ENCODE measurements at regions not wholly inside any gene's neighbourhood (a gene's known extent, or its start where the extent isn't known, plus 50 kb on each side); places are given as distances from the start of the nearest gene placed in this dataset.
A peak's percentile ranks its signal among the peaks of the same experiment; 100 is the strongest.

DNA sequence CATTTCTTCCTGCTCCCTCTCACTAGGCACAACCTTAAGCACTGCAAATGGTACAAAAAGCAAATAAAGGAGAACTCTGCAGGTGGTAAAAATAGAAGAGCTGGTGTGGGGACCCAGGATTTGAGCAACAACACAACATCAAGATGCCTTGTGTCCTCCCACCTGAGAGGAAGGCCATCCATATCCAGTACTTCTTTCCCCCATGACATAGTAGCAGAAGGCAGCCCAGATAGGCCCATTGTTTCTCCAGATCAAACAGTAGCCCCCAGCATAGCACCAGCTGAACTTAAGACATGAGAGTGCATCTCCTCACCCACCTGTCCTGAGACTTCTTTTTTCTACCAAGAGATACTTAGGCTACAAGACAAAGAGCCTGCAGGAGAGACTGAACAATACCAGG is 180.5 kb downstream of the GOLGA6L6 start:
- ChIA-PET CTCF (no interaction called here), POLR2A (no interaction called here)
- no peak for DNase-seq
- TF ChIP-seq, protein P1, sequence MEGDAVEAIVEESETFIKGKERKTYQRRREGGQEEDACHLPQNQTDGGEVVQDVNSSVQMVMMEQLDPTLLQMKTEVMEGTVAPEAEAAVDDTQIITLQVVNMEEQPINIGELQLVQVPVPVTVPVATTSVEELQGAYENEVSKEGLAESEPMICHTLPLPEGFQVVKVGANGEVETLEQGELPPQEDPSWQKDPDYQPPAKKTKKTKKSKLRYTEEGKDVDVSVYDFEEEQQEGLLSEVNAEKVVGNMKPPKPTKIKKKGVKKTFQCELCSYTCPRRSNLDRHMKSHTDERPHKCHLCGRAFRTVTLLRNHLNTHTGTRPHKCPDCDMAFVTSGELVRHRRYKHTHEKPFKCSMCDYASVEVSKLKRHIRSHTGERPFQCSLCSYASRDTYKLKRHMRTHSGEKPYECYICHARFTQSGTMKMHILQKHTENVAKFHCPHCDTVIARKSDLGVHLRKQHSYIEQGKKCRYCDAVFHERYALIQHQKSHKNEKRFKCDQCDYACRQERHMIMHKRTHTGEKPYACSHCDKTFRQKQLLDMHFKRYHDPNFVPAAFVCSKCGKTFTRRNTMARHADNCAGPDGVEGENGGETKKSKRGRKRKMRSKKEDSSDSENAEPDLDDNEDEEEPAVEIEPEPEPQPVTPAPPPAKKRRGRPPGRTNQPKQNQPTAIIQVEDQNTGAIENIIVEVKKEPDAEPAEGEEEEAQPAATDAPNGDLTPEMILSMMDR (IDR thresholded peaks at IDR 0.05; ENCODE audit: insufficient read depth in 1 of 2, low read depth in 1 of 2, low read length in 1 of 2, severe bottlenecking in 1 of 2, unreplicated experiment in 1 of 2) = no peak
- Mint-ChIP-seq H3K9me3 (ENCODE audit: unreplicated experiment) (no peaks in the 10 kb centered on the region), H3K27ac (ENCODE audit: unreplicated experiment) (no peak overlapping the region), H3K4me1 (ENCODE audit: low read depth, unreplicated experiment) (no peaks in the 10 kb centered on the region), H3K36me3 (ENCODE audit: insufficient read depth, unreplicated experiment) (no peaks in the 10 kb centered on the region), H3K4me3 (ENCODE audit: unreplicated experiment) (no peak overlapping the region), H3K27me3 (ENCODE audit: insufficient read depth, unreplicated experiment) (peaks cover 1% of the 10 kb centered on the region)
- Histone ChIP-seq H3K4me1 (no peaks in the 10 kb centered on the region; the same call in 1 of the 2 replicates), H3K4me3 (ENCODE audit: low read depth, low read length) (no peak overlapping the region), H3K9me3 (peaks cover 3% of the 10 kb centered on the region; the same call in 1 of the 2 replicates), H3K36me3 (ENCODE audit: control insufficient read depth, insufficient read depth, low read length) (no peaks in the 10 kb centered on the region), H3K27me3 (replicated peaks; ENCODE audit: control insufficient read depth, insufficient read depth, low read length) (no peaks in the 10 kb centered on the region)
- BruUV-seq (replicated peaks) = no TSS peak
- intact Hi-C loops (cut with micrococcal nuclease; ENCODE audit: unreplicated experiment) = no loop called here

DNA sequence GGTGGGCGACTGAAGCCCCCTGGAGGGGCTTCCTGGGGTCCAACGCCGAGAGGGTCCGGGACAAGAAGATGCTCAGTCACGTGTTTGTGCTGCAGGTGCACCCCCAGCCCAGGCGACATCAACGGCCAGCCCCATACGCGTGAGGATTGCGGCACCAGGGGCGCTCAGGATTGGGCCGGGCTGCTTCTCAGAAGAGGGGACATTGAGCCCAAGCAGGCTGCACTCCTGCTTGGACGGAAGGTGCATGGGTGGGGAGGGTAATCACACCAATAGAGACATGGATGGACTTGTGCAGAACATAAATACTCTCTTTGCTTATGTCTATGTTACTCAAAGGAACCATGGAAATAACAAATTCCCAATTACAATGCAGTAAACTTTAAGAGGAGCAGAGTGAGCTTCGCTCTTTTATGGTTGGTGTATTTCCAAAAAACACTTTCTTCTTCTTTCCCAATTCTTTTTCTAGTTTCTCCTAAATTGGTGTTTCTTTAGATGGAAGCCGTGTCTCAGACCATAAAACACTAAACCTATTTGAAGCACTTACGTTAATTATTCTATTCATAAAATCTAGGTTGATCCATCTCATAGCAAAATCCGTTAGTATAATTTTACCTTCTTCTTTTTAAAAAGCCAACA is 182.7 kb downstream of the GOLGA6L6 start:
- peaks cover 3% of the 10 kb centered on the region; the same call in 1 of the 2 replicates for H3K9me3 ChIP-seq
- Mint-ChIP-seq H3K27ac (ENCODE audit: unreplicated experiment) (no peak overlapping the region), H3K36me3 (ENCODE audit: insufficient read depth, unreplicated experiment) (no peaks in the 10 kb centered on the region), H3K27me3 (ENCODE audit: insufficient read depth, unreplicated experiment) (peaks cover 3% of the 10 kb centered on the region), H3K4me3 (ENCODE audit: unreplicated experiment) (no peak overlapping the region), H3K4me1 (ENCODE audit: low read depth, unreplicated experiment) (no peaks in the 10 kb centered on the region), H3K9me3 (ENCODE audit: unreplicated experiment) (no peaks in the 10 kb centered on the region)
- no peaks in the 10 kb centered on the region for H3K36me3 ChIP-seq (ENCODE audit: control insufficient read depth, insufficient read depth, low read length)
- no peaks in the 10 kb centered on the region for H3K27me3 ChIP-seq (replicated peaks; ENCODE audit: control insufficient read depth, insufficient read depth, low read length)
- TF ChIP-seq, protein P1 (IDR thresholded peaks at IDR 0.05; ENCODE audit: insufficient read depth in 1 of 2, low read depth in 1 of 2, low read length in 1 of 2, severe bottlenecking in 1 of 2, unreplicated experiment in 1 of 2) = no peak
- H3K4me3 ChIP-seq (ENCODE audit: low read depth, low read length) = no peak overlapping the region
- ChIA-PET POLR2A (no interaction called here), CTCF (interaction anchor here (1.6 kb wide), 1 partner anchor 1864 kb away, joined by 5 read pairs; no protein-coding TSS in a partner anchor)
- BruUV-seq (replicated peaks) = no TSS peak
- H3K4me1 ChIP-seq = no peaks in the 10 kb centered on the region; the same call in 1 of the 2 replicates
- intact Hi-C loops (cut with micrococcal nuclease; ENCODE audit: unreplicated experiment) = no loop called here
- DNase-seq = no peak

DNA sequence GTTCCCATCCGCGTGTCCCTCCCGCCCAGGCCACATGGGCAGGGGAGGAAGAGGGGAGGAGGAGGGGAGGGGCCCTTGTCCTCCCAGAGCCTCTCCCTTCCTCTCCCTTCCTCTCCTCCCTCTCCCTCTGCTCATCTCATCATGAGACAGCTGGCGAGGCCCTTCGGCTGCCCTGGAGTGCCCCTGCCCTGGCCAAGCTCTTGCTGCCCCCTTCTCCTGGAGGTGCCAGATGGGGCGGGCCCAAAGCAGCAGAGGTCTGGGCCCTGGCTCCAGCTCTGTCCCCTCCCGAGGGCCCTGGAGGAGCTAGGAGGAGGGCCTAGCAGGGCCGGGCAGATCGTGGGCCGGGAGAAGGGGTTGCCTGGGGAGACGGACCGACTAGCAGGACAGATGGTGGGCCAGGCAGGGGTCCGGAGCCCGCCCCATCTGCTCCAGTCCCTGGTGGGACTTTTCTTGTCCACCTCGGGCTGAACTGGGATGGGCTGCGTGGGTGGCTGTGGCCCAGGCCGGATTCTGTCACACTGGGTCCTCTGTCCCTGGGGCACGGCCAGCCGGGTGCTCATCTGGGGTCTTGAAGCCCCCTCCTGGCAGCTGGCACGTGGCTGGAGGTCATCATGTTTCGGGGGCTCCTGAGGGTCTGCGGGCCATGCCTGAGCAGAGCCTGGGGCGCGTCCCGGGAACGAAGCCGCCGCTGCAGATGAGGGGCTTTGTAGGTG is 183.4 kb downstream of the GOLGA6L6 start:
- Mint-ChIP-seq H3K36me3 (ENCODE audit: insufficient read depth, unreplicated experiment) (no peaks in the 10 kb centered on the region), H3K27ac (ENCODE audit: unreplicated experiment) (no peak overlapping the region), H3K4me1 (ENCODE audit: low read depth, unreplicated experiment) (no peaks in the 10 kb centered on the region), H3K4me3 (ENCODE audit: unreplicated experiment) (no peak overlapping the region), H3K9me3 (ENCODE audit: unreplicated experiment) (no peaks in the 10 kb centered on the region), H3K27me3 (ENCODE audit: insufficient read depth, unreplicated experiment) (peaks cover 3% of the 10 kb centered on the region)
- ChIA-PET CTCF (interaction anchor here (1.6 kb wide), 1 partner anchor 1865 kb away, joined by 5 read pairs; no protein-coding TSS in a partner anchor), POLR2A (no interaction called here)
- no peak overlapping the region for H3K4me3 ChIP-seq (ENCODE audit: low read depth, low read length)
- intact Hi-C loops (cut with micrococcal nuclease; ENCODE audit: unreplicated experiment) = no loop called here
- H3K4me1 ChIP-seq = no peaks in the 10 kb centered on the region; the same call in 1 of the 2 replicates
- peaks cover 3% of the 10 kb centered on the region; the same call in 1 of the 2 replicates for H3K9me3 ChIP-seq
- TF ChIP-seq, protein P1 (IDR thresholded peaks at IDR 0.05; ENCODE audit: insufficient read depth in 1 of 2, low read depth in 1 of 2, low read length in 1 of 2, severe bottlenecking in 1 of 2, unreplicated experiment in 1 of 2) = no peak
- no peaks in the 10 kb centered on the region for H3K27me3 ChIP-seq (replicated peaks; ENCODE audit: control insufficient read depth, insufficient read depth, low read length)
- no TSS peak for BruUV-seq (replicated peaks)
- DNase-seq = peak in 1 of 2 experiments; percentile 61
- H3K36me3 ChIP-seq (ENCODE audit: control insufficient read depth, insufficient read depth, low read length) = no peaks in the 10 kb centered on the region
